A549 (cell line): ENCODE measurements at regions not wholly inside any gene's neighbourhood (a gene's known extent, or its start where the extent isn't known, plus 50 kb on each side); places are given as distances from the start of the nearest gene placed in this dataset.

Experiments
- ATAC-seq, 2 experiments: fragments of 200-7000 bp in 1 of 2; fragments of >200 bp in 1 of 2; cut with Nextera tagmentation in 1 of 2; cut with Tn5 transposase in 1 of 2; 3 replicates each; pipeline versions ENCODE4 v1.8.0 to v1.9.1; 2018 to 2020; ENCODE audit warnings: mild to moderate bottlenecking in 1 of 2, moderate library complexity in 1 of 2
- CTCF ChIA-PET: fragments of 300-600 bp; sonication (Branson Sonifier 250); formaldehyde crosslinking; extraction: SDS; loops from one replicate; lab custom pipeline; 2021; ENCODE audit warnings: antibody characterized with exemption, inconsistent platforms; lab: Yijun Ruan, JAX
- POLR2A ChIA-PET: fragments of 350-600 bp; formaldehyde crosslinking; extraction: SDS; loops from one replicate; lab custom pipeline; 2021; ENCODE audit warnings: antibody characterized with exemption, inconsistent platforms; lab: Yijun Ruan, JAX
- DNase-seq, 2 experiments: peaks; one replicate each; pipeline versions ENCODE4 v3.0.0 to v3.0.0-alpha.2; 2011 to 2016; ENCODE audit warnings: low read depth in 1 of 2, low spot score in 1 of 2
- FAIRE-seq: peaks from 2 replicates; lab custom pipeline; 2011; peaks lifted over from hg19 to GRCh38; lab: Jason Lieb, UNC
- H3K27ac ChIP-seq, 2 experiments: fragments of >200 bp; sonication (Bioruptor Twin); formaldehyde crosslinking; 3 replicates each; pipeline ENCODE4 v1.5.1; 2016 to 2017
- H3K4me1 ChIP-seq: fragments of >200 bp; sonication (Bioruptor Twin); formaldehyde crosslinking; 3 replicates; pipeline ENCODE4 v1.6.1; 2016
- H3K4me2 ChIP-seq: fragments of >200 bp; sonication (Bioruptor Twin); formaldehyde crosslinking; 3 replicates; pipeline ENCODE4 v1.6.1; 2016
- H3K4me3 ChIP-seq: fragments of >200 bp; sonication (Bioruptor Twin); formaldehyde crosslinking; 3 replicates; pipeline ENCODE4 v1.5.1; 2016
- H3K9me3 ChIP-seq: fragments of >200 bp; sonication (Bioruptor Twin); formaldehyde crosslinking; 3 replicates; pipeline ENCODE4 v1.6.1; 2016
- BHLHE40 ChIP-seq: IDR thresholded peaks from 2 replicates; pipeline ENCODE4 v1.6.1; 2012; ENCODE audit warnings: low read depth, low read length, inconsistent platforms
- CBX8 ChIP-seq: fragments of 200-600 bp; sonication (generic); IDR thresholded peaks from 2 replicates; pipeline ENCODE4 v1.6.1; 2016
- E2F6 ChIP-seq: IDR thresholded peaks from 2 replicates; pipeline ENCODE4 v1.6.1; 2012; ENCODE audit warnings: low read depth, borderline replicate concordance
- EHF ChIP-seq: fragments of 250-450 bp; sonication (Bioruptor Pico); IDR thresholded peaks from 2 replicates; pipeline ENCODE4 v1.5.0; 2020; ENCODE audit warnings: mild to moderate bottlenecking
- ESRRA ChIP-seq: fragments of 150-350 bp; IDR thresholded peaks from 2 replicates; pipeline ENCODE4 v1.6.1; 2014; ENCODE audit warnings: mild to moderate bottlenecking, low read length, borderline replicate concordance
- FOXS1 ChIP-seq: fragments of 250-450 bp; sonication (Bioruptor Pico); IDR thresholded peaks from 2 replicates; pipeline ENCODE4 v1.5.0; 2020; ENCODE audit warnings: mild to moderate bottlenecking, moderate library complexity
- HDAC2 ChIP-seq: fragments of 200-600 bp; sonication (generic); IDR thresholded peaks from 2 replicates; pipeline ENCODE4 v1.6.1; 2016
- HMGXB4 ChIP-seq: fragments of 250-450 bp; sonication (Bioruptor Pico); IDR thresholded peaks from 2 replicates; pipeline ENCODE4 v1.5.0; 2021; ENCODE audit warnings: mild to moderate bottlenecking, moderate library complexity, borderline replicate concordance
- HOXB13 ChIP-seq: fragments of 250-450 bp; sonication (Bioruptor Pico); IDR thresholded peaks from 2 replicates; pipeline ENCODE4 v1.5.0; 2020; ENCODE audit warnings: low read depth, mild to moderate bottlenecking, moderate library complexity
- HOXB5 ChIP-seq: fragments of 250-450 bp; sonication (Bioruptor Pico); IDR thresholded peaks from 2 replicates; pipeline ENCODE4 v1.5.0; 2020; ENCODE audit warnings: mild to moderate bottlenecking, moderate library complexity
- JUNB ChIP-seq: fragments of >200 bp; sonication (Bioruptor Twin); formaldehyde crosslinking; IDR thresholded peaks from 2 replicates; pipeline ENCODE4 v1.6.1; 2016
- KDM1A ChIP-seq: fragments of 200-600 bp; sonication (generic); IDR thresholded peaks from 2 replicates; pipeline ENCODE4 v1.6.1; 2016; ENCODE audit warnings: low read depth, mild to moderate bottlenecking
- MAFK ChIP-seq: fragments of 450-650 bp; IDR thresholded peaks from 2 replicates; pipeline ENCODE4 v1.6.1; 2014; ENCODE audit not compliant: partially characterized antibody
- NFE2L2 ChIP-seq: fragments of 150-350 bp; conservative IDR thresholded peaks from 2 replicates; pipeline ENCODE4 v1.6.1; 2014; ENCODE audit warnings: low read length
- NPAS2 ChIP-seq: fragments of 250-450 bp; sonication (Bioruptor Pico); IDR thresholded peaks from 2 replicates; pipeline ENCODE4 v1.8.0; 2022; ENCODE audit warnings: mild to moderate bottlenecking, moderate library complexity, borderline replicate concordance
- RARB ChIP-seq: fragments of 250-450 bp; sonication (Bioruptor Pico); IDR thresholded peaks from 2 replicates; pipeline ENCODE4 v1.8.0; 2021; ENCODE audit warnings: mild to moderate bottlenecking, moderate library complexity
- RCOR1 ChIP-seq: fragments of 150-350 bp; IDR thresholded peaks from 2 replicates; pipeline ENCODE4 v1.6.1; 2014; ENCODE audit warnings: antibody characterized with exemption, low read length, low read depth
- RFX5 ChIP-seq: fragments of 450-650 bp; IDR thresholded peaks from 2 replicates; pipeline ENCODE4 v1.7.1; 2014; ENCODE audit warnings: antibody characterized with exemption, mild to moderate bottlenecking, moderate library complexity
- RNF2 ChIP-seq: fragments of 200-600 bp; sonication (generic); IDR thresholded peaks from 2 replicates; pipeline ENCODE4 v1.6.1; 2016; ENCODE audit warnings: low read depth, mild to moderate bottlenecking, antibody characterized with exemption, moderate library complexity, borderline replicate concordance
- ZFP36 ChIP-seq: fragments of 450-650 bp; IDR thresholded peaks from 2 replicates; pipeline ENCODE4 v1.6.1; 2014; ENCODE audit warnings: borderline replicate concordance; ENCODE audit not compliant: partially characterized antibody
- ZNF302 ChIP-seq: fragments of 250-450 bp; sonication (Bioruptor Pico); IDR thresholded peaks from 2 replicates; pipeline ENCODE4 v1.9.0; 2021; ENCODE audit warnings: inconsistent platforms, mild to moderate bottlenecking, moderate library complexity
- WGBS: methylation state at CpG from one replicate; pipeline ENCODE4 v1.1.6; 2017; ENCODE audit errors: missing lambda C conversion rate; 5-methylcytosine and 5-hydroxymethylcytosine counted together
- TF ChIP-seq, protein P1 (sequence below): fragments of >200 bp; sonication (Bioruptor Twin); formaldehyde crosslinking; IDR thresholded peaks from 3 replicates; pipeline ENCODE4 v1.6.1; 2016
- TF ChIP-seq, protein P2 (sequence below): fragments of 200-600 bp; sonication (generic); IDR thresholded peaks from 2 replicates; pipeline ENCODE4 v1.6.1; 2016; ENCODE audit warnings: antibody characterized with exemption, mild to moderate bottlenecking, moderate library complexity

GRCh38 chr11:134665188-134665535, 253.1 kb upstream of the B3GAT1 start:
- no peak overlapping the region for H3K27ac ChIP-seq
- H3K9me3 ChIP-seq: no peaks in the 10 kb centered on the region
- H3K4me3 ChIP-seq: no peak overlapping the region
- POLR2A ChIA-PET: no interaction called here
- H3K4me2 ChIP-seq: no peak overlapping the region
- DNase-seq (no peak), FAIRE-seq (no peak), ATAC-seq (no peak)
- CTCF ChIA-PET: no interaction called here
- no peak for TF ChIP-seq EHF (CRISPR knock-in tag)
- TF ChIP-seq, protein P1, sequence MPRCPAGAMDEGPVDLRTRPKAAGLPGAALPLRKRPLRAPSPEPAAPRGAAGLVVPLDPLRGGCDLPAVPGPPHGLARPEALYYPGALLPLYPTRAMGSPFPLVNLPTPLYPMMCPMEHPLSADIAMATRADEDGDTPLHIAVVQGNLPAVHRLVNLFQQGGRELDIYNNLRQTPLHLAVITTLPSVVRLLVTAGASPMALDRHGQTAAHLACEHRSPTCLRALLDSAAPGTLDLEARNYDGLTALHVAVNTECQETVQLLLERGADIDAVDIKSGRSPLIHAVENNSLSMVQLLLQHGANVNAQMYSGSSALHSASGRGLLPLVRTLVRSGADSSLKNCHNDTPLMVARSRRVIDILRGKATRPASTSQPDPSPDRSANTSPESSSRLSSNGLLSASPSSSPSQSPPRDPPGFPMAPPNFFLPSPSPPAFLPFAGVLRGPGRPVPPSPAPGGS: no peak
- no peak for TF ChIP-seq NPAS2
- no peak for TF ChIP-seq CBX8
- no peak for TF ChIP-seq HDAC2
- no peak for TF ChIP-seq HOXB5
- no peak for TF ChIP-seq E2F6
- TF ChIP-seq JUNB: no peak
- TF ChIP-seq ZNF302 (CRISPR knock-in tag): no peak
- no peak for TF ChIP-seq HOXB13 (CRISPR knock-in tag)
- TF ChIP-seq RARB (CRISPR knock-in tag): no peak
- TF ChIP-seq RNF2: no peak
- TF ChIP-seq RFX5: no peak
- no peak for TF ChIP-seq NFE2L2
- TF ChIP-seq MAFK: no peak
- no peak for TF ChIP-seq ESRRA
- TF ChIP-seq BHLHE40: no peak
- WGBS: 7% methylated on average over 4 of the region's 12 CpGs
- no peaks in the 10 kb centered on the region for H3K4me1 ChIP-seq

GRCh38 chr11:134664447-134665187, 252.6 kb upstream of the B3GAT1 start:
- Histone ChIP-seq H3K27ac (no peak overlapping the region), H3K4me2 (no peak overlapping the region), H3K4me1 (no peaks in the 10 kb centered on the region), H3K4me3 (no peak overlapping the region), H3K9me3 (no peaks in the 10 kb centered on the region)
- no peak for DNase-seq
- 40% methylated on average over 3 of the region's 25 CpGs for WGBS
- ATAC-seq: no peak
- ChIA-PET POLR2A (no interaction called here), CTCF (no interaction called here)
- no peak for FAIRE-seq
- no peak for TF ChIP-seq EHF (CRISPR knock-in tag)
- no peak for TF ChIP-seq ZFP36
- TF ChIP-seq, protein P2, sequence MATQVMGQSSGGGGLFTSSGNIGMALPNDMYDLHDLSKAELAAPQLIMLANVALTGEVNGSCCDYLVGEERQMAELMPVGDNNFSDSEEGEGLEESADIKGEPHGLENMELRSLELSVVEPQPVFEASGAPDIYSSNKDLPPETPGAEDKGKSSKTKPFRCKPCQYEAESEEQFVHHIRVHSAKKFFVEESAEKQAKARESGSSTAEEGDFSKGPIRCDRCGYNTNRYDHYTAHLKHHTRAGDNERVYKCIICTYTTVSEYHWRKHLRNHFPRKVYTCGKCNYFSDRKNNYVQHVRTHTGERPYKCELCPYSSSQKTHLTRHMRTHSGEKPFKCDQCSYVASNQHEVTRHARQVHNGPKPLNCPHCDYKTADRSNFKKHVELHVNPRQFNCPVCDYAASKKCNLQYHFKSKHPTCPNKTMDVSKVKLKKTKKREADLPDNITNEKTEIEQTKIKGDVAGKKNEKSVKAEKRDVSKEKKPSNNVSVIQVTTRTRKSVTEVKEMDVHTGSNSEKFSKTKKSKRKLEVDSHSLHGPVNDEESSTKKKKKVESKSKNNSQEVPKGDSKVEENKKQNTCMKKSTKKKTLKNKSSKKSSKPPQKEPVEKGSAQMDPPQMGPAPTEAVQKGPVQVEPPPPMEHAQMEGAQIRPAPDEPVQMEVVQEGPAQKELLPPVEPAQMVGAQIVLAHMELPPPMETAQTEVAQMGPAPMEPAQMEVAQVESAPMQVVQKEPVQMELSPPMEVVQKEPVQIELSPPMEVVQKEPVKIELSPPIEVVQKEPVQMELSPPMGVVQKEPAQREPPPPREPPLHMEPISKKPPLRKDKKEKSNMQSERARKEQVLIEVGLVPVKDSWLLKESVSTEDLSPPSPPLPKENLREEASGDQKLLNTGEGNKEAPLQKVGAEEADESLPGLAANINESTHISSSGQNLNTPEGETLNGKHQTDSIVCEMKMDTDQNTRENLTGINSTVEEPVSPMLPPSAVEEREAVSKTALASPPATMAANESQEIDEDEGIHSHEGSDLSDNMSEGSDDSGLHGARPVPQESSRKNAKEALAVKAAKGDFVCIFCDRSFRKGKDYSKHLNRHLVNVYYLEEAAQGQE: no peak
- TF ChIP-seq, protein P1: no peak
- TF ChIP-seq RCOR1: no peak
- no peak for TF ChIP-seq KDM1A
- no peak for TF ChIP-seq FOXS1 (CRISPR knock-in tag)
- no peak for TF ChIP-seq HMGXB4 (CRISPR knock-in tag)
- TF ChIP-seq, all 56 proteins: peak for 0
